GM15510 (cell line): ENCODE measurements at regions not wholly inside any gene's neighbourhood (a gene's known extent, or its start where the extent isn't known, plus 50 kb on each side); places are given as distances from the start of the nearest gene placed in this dataset.

ENCODE experiments used
- POLR2A ChIP-seq: IDR thresholded peaks from 3 replicates; pipeline ENCODE4 v1.6.1; 2011; ENCODE audit warnings: borderline replicate concordance; ENCODE audit not compliant: insufficient read length; ENCODE audit errors: extremely low read depth

- no peak for TF ChIP-seq POLR2A
Measured at GRCh38 chr5:8825139-8825757, 720.6 kb downstream of the SEMA5A start.

- no peak for TF ChIP-seq POLR2A
Measured at GRCh38 chr5:8826508-8826907, 719.4 kb downstream of the SEMA5A start.

DNA sequence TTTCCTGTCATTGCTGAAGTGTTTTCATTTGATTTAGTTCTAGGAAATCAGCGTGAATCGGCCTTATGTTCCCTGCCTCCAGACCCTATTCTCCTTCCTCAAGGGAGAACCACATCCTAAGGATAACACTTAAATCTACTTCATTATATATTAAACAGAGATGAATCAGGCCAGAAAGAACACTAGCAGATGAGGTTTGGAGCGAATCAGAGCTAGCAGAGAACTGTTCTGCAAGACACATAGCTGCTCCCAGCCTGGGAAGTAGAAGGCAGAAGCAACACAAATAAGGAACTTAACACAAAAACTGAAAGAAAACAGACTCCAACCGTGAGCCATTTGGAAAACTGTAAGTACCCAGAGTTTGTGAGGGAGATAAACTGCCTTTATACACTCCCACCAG, 718.2 kb downstream of the SEMA5A start:
- no peak for TF ChIP-seq POLR2A

GRCh38 chr5:8828596-8829322, 717.1 kb downstream of the SEMA5A start:
- no peak for TF ChIP-seq POLR2A

GRCh38 chr5:8829323-8830029, 716.4 kb downstream of the SEMA5A start:
- no peak for TF ChIP-seq POLR2A

DNA sequence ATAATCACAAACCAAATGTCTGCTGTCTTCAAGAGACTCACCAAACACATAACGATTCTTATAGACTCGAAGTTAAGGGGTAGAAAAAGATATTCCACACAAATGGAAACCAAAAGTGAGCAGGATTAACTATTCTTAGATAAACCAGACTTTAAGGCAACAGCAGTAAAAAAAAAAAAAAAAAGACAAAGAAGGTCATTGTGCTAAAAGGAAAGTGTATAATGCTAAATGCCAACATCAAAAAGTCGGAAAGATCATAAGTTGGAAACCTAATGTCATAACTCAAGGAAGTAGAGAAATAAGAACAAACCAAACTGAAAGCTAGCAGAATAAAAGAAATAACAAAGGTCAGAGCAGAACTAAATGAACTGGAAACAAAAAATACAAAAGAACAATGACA, 714.6 kb downstream of the SEMA5A start:
- no peak for TF ChIP-seq POLR2A

DNA sequence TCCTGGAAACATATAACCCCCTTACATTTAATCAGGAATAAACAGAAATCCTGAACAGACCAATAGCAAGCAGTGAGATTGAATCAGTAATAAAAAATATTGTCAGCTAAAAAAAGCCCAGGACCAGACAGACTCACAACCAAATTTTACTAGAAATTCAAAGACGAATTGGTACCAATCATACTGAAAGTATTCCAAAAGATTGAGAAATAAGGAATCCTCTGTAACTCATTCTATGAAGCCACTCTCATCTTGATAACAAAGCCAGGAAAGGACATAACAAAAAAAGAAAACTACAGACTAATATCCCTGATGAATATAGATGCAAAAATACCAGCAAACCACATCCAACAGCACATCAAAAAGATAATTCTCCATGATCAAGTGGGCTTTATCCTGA, 714.0 kb downstream of the SEMA5A start:
- no peak for TF ChIP-seq POLR2A

DNA sequence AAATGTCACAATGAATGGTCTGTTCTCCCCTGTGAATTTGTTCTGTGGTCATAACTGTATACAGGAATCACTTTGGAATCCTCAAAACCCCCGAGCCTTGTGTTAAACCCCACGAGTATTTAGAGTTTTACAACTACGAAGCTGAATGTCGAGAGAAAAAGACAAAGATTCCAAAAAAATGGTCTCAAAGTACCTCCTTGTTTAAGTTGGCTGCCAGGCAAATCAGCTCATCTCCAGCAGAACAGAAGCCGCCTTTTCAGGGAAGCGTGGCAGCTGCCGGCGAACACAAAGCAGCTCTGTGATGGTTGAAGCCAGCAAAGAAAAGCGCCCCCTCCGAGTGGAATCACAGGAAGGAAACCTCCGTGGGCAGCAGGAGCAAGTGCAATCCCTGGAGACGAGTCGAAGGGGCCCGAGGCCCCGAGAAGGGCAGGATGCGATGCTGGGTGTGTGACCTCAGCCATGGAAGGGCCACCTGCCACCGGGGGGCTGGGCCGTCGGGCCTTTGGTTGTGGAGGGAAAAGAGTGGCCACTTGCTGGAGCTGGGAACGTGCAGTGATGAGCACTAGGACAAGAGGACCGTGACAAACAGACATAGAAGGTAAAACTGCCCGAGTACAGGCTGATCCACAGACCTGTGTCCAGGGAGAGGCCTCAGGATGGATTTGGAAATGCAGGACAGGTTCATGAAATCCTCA, 706.4 kb downstream of the SEMA5A start:
- TF ChIP-seq POLR2A = no peak

DNA sequence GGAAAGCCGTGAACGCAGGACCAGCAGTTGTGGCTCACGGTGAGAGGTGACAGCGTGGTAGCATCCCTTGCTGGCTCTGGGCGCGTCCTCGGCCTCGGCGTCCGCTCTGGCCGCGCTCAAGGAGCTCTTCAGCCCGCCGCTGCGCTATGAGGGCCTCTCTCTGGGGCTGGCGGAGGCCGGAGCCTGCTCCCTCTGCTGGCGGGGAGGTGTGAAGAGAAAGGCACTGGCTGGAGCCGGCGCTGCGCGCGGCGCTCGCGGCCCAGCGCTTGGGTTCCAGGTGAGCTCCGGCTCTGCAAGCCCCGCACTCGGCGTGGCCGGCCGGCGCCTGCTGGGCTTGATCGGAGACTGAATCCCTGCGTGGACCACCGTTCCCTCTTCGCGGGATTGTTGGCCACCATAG, 705.6 kb downstream of the SEMA5A start:
- TF ChIP-seq POLR2A = no peak

- TF ChIP-seq POLR2A = no peak
Measured at GRCh38 chr5:8842971-8843551, 702.8 kb downstream of the SEMA5A start.

GRCh38 chr5:8843771-8844170, 702.1 kb downstream of the SEMA5A start:
- TF ChIP-seq POLR2A = no peak

DNA sequence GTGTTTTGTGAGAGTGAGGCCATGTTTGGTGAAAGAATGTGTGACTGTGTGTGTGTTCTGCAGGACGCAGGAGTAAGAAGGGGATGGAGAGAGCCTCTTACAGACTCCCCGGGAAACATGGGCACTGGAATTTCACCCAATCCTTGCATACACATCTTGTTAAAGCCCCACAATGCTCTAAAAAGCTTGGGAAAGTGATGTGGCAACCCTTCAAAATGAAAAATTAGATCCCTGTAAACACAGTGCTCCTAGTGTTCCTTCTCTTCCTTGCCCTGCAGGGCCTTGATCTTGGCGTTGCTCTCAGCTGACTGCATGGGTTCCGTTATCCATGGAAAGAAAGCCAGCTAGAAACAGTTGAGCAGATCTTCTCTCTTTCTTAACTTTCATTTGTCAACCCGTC, 701.7 kb downstream of the SEMA5A start:
- TF ChIP-seq POLR2A = no peak

DNA sequence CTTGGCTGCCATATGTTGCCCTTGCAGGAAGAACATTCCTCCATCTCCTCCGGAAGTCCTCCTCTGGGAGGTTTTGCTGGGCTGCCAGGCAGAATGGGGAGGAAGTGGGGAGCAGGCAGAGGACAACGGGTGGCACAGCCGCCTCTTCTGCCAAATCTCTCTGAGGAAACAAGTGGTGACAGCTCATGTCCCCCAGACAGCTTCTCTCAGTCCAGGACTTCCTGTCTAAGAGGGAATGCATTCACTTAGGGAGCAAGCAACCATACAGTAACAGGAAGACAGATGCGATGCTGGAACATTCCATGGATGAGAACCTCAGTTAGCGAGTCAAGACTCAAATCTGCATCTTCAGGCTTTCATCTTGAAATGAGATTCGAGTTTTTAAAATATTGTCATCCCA, 701.0 kb downstream of the SEMA5A start:
- no peak for TF ChIP-seq POLR2A

GRCh38 chr5:8845296-8845695, 700.6 kb downstream of the SEMA5A start:
- TF ChIP-seq POLR2A = no peak

DNA sequence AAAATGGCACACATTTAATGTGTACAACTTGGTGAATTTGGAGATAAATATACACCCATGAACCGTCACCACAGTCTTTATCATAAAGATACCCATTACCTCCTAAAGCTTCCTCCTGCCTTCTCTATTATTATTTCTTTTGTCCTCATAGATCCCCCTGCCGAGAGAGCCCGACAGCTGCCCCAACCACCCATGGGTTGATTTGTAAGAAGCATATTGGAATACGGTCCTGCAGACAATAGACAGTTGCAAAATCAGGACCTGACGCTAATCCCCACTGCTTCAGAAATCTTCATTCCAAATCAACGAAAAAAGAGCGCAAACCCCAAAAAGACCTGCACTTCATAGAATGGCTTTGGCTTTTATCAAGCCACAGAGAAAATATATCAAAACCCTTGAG, 697.5 kb downstream of the SEMA5A start:
- TF ChIP-seq POLR2A = no peak
